DMS53 treated with DMSO at 0.1 percent for 48 hours (cell line): ENCODE measurements at regions not wholly inside any gene's neighbourhood (a gene's known extent, or its start where the extent isn't known, plus 50 kb on each side); places are given as distances from the start of the nearest gene placed in this dataset.

Experiments used
- DNase-seq: peaks from one replicate; lab custom pipeline; 2025; ENCODE audit not compliant: unreplicated experiment; lab: John Stamatoyannopoulos, UW

DNA sequence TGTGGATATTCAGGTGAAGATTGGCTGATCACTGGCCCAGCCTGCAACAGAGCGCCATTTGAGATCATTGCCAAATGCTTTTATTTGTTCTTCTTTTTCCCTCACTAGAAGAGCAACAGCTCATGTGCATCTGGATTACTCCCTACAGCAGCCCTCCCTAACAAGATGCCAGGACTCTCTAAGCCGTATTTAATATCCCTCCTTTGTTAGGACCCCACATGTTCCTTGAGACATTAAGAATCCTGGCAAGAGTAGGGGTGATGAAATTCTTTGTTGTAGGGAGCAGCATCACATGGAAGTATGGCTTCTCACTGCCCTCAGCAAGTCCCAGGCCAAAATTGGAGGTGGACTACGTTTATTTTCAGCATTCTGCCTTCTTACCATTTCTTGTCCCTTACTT, 167.8 kb downstream of the PAX1 start:
- no peak for DNase-seq

- no peak for DNase-seq
Measured at GRCh38 chr20:21867811-21868210, 162.3 kb downstream of the PAX1 start.

- no peak for DNase-seq
Measured at GRCh38 chr20:21867353-21867752, 161.9 kb downstream of the PAX1 start.

GRCh38 chr20:21862956-21863355, 157.5 kb downstream of the PAX1 start:
- DNase-seq, result no peak

GRCh38 chr20:21862259-21862946, 156.9 kb downstream of the PAX1 start:
- DNase-seq, result no peak

GRCh38 chr20:21840991-21841390, 135.5 kb downstream of the PAX1 start:
- no peak for DNase-seq

DNA sequence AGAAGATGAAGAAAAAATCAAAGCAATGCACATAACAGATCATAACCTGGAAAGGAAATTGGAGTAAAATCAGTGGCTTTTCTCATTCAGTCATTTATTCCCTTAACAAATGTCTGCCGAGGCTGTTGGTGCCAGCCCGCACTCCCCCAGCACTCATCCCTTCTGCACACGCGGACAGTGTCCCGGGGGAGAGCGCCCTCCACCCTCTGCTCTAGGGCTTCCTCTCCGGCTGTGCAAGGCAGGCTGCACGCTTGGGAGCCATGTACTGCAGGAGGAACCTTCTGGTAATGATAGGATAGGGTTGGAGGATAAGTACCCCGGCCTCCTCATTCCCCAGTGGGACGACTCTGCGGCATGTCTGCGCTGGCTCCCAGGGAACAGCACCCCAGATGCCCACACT, 134.5 kb downstream of the PAX1 start:
- DNase-seq, result no peak

GRCh38 chr20:21836346-21836745, 130.9 kb downstream of the PAX1 start:
- no peak for DNase-seq

DNA sequence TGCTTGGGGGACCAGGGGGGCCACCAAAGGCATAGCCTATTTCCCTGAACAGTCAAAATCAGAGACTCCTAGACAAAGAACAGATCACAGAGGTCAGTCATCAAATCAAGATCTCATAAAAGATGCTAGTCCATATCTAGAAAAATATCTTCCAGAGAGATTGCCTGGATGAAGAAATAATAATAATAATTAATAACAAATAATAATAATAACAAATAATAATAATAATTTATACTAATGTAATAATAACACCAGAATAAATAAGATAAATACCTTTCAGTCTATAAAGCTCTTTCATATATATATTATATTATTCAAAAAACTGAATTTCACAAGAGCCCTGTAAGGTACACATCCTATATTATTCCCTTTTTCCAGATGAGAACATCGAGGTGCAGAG, 129.6 kb downstream of the PAX1 start:
- DNase-seq, result no peak

- DNase-seq, result no peak
Measured at GRCh38 chr20:21832442-21833385, 127.2 kb downstream of the PAX1 start.

DNA sequence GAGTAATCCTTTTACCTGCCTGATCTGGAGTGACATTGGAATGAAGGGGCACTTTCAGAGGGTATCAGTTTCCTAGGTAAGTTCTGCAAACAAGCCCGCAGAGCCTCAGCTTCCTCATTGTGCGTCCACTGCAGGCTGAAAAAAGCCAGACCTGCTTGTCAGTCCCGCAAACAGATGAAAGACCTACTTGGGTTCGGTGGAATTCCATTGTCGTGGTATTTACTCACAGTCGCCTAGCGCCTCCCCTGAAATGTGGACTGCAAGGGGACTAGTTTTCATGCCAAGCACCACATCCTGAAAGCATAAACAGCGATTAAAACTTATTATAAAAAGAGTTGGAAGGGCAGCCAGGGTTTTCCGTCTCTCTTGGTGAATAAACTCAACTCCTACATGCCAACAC, 121.5 kb downstream of the PAX1 start:
- DNase-seq, result no peak

- no peak for DNase-seq
Measured at GRCh38 chr20:21821358-21821757, 115.9 kb downstream of the PAX1 start.

GRCh38 chr20:21820688-21821087, 115.2 kb downstream of the PAX1 start:
- no peak for DNase-seq

DNA sequence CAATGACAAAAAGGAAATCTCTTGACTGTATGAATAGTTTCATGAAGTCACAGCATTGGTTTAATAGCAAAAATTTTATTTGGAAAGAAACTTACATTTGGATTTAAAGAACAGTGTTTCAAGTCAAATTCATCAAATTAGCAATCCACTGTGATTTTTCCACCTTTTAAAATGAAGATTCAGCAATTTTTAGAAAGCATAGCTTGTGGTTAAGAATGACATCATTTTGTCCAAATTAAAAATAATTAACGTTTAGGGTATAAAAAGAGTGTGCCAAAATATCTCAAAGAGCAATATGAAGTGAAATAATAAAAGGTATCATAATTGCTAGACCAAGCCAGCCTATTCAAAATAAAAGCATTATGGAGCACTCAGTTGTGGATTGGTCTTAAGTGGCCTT, 114.6 kb downstream of the PAX1 start:
- no peak for DNase-seq

GRCh38 chr20:21812379-21812778, 106.9 kb downstream of the PAX1 start:
- no peak for DNase-seq

GRCh38 chr20:21809961-21810523, 104.6 kb downstream of the PAX1 start:
- no peak for DNase-seq

DNA sequence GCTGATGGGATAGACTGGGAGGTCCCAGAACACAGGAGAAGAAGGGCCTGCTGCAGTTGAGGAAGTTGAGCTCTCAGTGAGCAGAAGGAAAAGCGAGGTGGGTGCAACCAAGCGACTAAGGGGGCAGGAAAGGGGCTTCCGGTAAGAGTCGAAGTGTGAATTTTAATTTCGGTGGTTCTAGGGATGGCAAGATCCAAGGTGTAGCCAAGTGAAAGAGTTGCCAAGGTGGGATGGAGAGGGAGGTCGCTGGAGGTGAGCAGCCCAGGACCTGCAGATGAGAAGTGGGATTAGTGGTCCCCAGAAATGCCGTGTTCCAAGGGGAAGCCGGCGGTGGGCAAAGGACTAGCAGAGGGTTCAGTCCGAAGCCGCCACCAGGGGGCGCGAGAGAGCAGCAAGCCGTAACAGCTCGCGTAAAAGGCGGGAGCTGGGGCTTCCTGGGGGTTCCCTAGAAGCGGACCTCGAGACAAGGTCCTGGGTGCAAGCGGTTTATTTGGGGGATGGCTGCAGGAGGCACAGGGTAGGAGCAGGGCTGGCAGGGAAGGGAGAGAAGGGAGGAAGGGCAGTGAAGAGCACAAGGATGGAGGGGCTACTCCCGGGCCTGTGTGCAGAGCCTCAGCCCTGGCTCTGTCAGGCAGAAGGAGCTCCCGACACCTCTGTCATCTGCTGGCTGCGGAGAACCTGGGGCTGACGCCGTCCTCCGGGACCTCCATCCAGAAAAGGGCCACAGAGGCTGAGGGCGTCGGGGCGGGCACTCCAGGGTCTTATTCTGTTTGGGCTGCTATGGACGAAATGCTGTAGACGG, 103.6 kb downstream of the PAX1 start:
- no peak for DNase-seq

DNA sequence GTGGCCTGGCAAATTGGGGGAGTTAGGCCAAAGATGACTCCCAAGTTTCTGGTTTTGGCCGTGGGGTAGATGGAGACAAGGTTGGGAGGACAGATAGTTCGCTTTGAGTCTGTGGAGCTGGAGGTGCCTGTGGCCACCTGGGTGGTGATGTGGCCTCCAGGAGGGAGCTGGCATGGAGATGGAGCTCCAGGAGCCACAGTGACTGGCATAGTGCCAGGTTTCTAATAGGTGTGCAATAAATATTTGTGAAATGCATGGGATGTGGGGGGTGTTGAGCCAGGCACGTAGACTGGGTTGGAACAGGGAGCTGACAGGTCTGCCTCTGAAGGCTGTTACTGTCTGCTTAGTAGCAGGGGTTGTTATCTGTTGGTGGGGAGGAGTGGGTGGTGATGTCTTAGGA, 102.7 kb downstream of the PAX1 start:
- DNase-seq, result no peak

DNA sequence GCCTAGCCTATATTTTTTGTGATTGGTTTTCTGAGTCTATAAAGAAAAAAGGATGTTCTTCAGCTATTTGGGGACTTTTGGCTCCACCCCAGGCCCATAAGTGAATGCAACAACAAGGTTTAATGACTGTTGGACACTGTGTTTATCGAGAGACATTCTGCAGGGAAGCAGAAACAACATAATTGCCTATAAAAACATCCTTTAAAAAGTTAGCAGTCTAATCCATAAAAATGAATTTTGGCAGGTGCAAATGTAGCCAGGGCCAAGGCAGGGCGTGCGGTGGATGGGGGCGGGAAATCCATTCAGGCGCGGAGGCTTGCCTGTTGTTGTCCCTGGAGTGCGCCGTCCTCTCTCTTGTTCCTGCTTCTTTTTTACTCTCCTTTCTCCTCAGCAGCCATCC, 99.3 kb downstream of the PAX1 start:
- DNase-seq, result no peak

DNA sequence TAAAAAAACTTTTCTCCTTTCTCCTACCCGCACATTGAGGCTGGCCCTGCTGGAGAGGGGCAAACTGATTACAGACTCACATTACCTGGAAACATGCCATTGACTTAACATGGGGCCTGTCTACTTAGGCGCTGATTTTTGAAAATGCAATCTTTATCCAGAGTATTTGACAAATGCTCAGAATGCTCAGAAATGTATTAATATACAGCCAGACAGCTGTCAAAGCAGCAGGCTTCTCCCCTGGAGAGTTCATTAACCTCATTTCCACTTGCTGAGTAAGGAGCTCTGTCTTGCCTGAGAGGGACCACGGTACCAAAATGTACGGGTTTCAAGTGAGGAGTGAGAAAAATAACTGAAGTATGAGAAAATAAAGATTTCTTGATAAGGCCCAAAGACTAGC, 95.7 kb downstream of the PAX1 start:
- DNase-seq, result no peak

DNA sequence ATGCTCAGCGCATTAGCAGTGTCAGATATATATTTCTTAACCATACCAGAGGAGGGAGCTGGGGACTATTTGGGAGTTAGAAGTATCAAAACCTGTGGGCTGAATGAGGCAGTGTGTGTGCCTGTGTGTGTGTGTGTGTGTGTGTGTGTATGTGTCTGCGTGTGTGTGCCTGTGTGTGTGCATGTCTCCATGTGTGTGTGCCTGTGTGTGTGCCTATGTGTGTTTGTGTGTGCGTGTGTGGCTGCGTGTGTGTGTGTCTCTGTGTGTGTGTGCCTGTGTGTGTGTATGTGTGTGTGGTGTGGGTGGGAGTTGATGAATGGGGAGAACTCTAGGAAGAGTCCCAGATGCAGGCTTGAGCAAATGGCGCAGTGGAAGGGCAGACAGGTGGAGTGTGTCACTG, 92.9 kb downstream of the PAX1 start:
- no peak for DNase-seq
